ENCODE measurements at regions not wholly inside any gene's neighbourhood (a gene's known extent, or its start where the extent isn't known, plus 50 kb on each side); places are given as distances from the start of the nearest gene placed in this dataset.

GRCh38 chr2:212773808-212774339 lies 235.3 kb upstream of the ERBB4 start:
- Mint-ChIP-seq H3K27me3 (peaks cover under 1% of the 10 kb centered on the region), H3K4me3 (no peak overlapping the region), H3K36me3 (ENCODE audit: low read depth) (peaks cover 2% of the 10 kb centered on the region), H3K4me1 (peaks cover 2% of the 10 kb centered on the region), H3K27ac (no peak overlapping the region)
- DNase-seq, result no peak
- ATAC-seq, result no peak
- H3K9me3 ChIP-seq (ENCODE audit: control insufficient read depth, low read length, poor library complexity, severe bottlenecking), result no peaks in the 10 kb centered on the region

GRCh38 chr2:212770240-212770639 lies 231.6 kb upstream of the ERBB4 start:
- H3K36me3 Mint-ChIP-seq (ENCODE audit: low read depth), result no peaks in the 10 kb centered on the region
- H3K4me1 Mint-ChIP-seq, result no peaks in the 10 kb centered on the region
- no peaks in the 10 kb centered on the region for H3K27me3 Mint-ChIP-seq
- H3K27ac Mint-ChIP-seq, result no peak overlapping the region
- ATAC-seq (no peak), DNase-seq (no peak)
- H3K9me3 ChIP-seq (ENCODE audit: control insufficient read depth, low read length, poor library complexity, severe bottlenecking), result no peaks in the 10 kb centered on the region
- no peak overlapping the region for H3K4me3 Mint-ChIP-seq

GRCh38 chr2:212766921-212767320 lies 228.3 kb upstream of the ERBB4 start:
- DNase-seq (no peak), ATAC-seq (no peak)
- no peak overlapping the region for H3K4me3 Mint-ChIP-seq
- no peaks in the 10 kb centered on the region for H3K36me3 Mint-ChIP-seq (ENCODE audit: low read depth)
- no peaks in the 10 kb centered on the region for H3K27me3 Mint-ChIP-seq
- peak overlapping the region; percentile 24 for H3K27ac Mint-ChIP-seq
- no peaks in the 10 kb centered on the region for H3K9me3 ChIP-seq (ENCODE audit: control insufficient read depth, low read length, poor library complexity, severe bottlenecking)
- no peaks in the 10 kb centered on the region for H3K4me1 Mint-ChIP-seq

GRCh38 chr2:212752730-212753351 lies 214.2 kb upstream of the ERBB4 start:
- DNase-seq (no peak), ATAC-seq (no peak)
- H3K27me3 Mint-ChIP-seq, result no peaks in the 10 kb centered on the region
- no peak overlapping the region for H3K27ac Mint-ChIP-seq
- H3K9me3 ChIP-seq (ENCODE audit: control insufficient read depth, low read length, poor library complexity, severe bottlenecking), result no peaks in the 10 kb centered on the region
- no peaks in the 10 kb centered on the region for H3K4me1 Mint-ChIP-seq
- no peak overlapping the region for H3K4me3 Mint-ChIP-seq
- no peaks in the 10 kb centered on the region for H3K36me3 Mint-ChIP-seq (ENCODE audit: low read depth)

- H3K4me1 Mint-ChIP-seq, result no peaks in the 10 kb centered on the region
- no peaks in the 10 kb centered on the region for H3K27me3 Mint-ChIP-seq
- ATAC-seq (no peak), DNase-seq (no peak)
- H3K4me3 Mint-ChIP-seq, result no peak overlapping the region
- no peak overlapping the region for H3K27ac Mint-ChIP-seq
- no peaks in the 10 kb centered on the region for H3K9me3 ChIP-seq (ENCODE audit: control insufficient read depth, low read length, poor library complexity, severe bottlenecking)
- no peaks in the 10 kb centered on the region for H3K36me3 Mint-ChIP-seq (ENCODE audit: low read depth)
Observed at GRCh38 chr2:212745359-212745758, 206.8 kb upstream of the ERBB4 start.

GRCh38 chr2:212737392-212738172 lies 199.0 kb upstream of the ERBB4 start:
- Mint-ChIP-seq H3K4me1 (no peaks in the 10 kb centered on the region), H3K4me3 (no peak overlapping the region), H3K36me3 (ENCODE audit: low read depth) (no peaks in the 10 kb centered on the region), H3K27me3 (no peaks in the 10 kb centered on the region), H3K27ac (no peak overlapping the region)
- DNase-seq (no peak), ATAC-seq (no peak)
- H3K9me3 ChIP-seq (ENCODE audit: control insufficient read depth, low read length, poor library complexity, severe bottlenecking), result no peaks in the 10 kb centered on the region

GRCh38 chr2:212736385-212736726 lies 197.8 kb upstream of the ERBB4 start:
- no peak overlapping the region for H3K27ac Mint-ChIP-seq
- no peaks in the 10 kb centered on the region for H3K36me3 Mint-ChIP-seq (ENCODE audit: low read depth)
- H3K4me3 Mint-ChIP-seq, result no peak overlapping the region
- no peaks in the 10 kb centered on the region for H3K4me1 Mint-ChIP-seq
- H3K9me3 ChIP-seq (ENCODE audit: control insufficient read depth, low read length, poor library complexity, severe bottlenecking), result no peaks in the 10 kb centered on the region
- H3K27me3 Mint-ChIP-seq, result no peaks in the 10 kb centered on the region
- ATAC-seq (no peak), DNase-seq (no peak)

GRCh38 chr2:212733273-212733672 lies 194.7 kb upstream of the ERBB4 start:
- no peaks in the 10 kb centered on the region for H3K36me3 Mint-ChIP-seq (ENCODE audit: low read depth)
- no peak overlapping the region for H3K4me3 Mint-ChIP-seq
- H3K27ac Mint-ChIP-seq, result no peak overlapping the region
- H3K9me3 ChIP-seq (ENCODE audit: control insufficient read depth, low read length, poor library complexity, severe bottlenecking), result no peaks in the 10 kb centered on the region
- H3K27me3 Mint-ChIP-seq, result no peaks in the 10 kb centered on the region
- no peak for ATAC-seq
- no peak for DNase-seq
- no peaks in the 10 kb centered on the region for H3K4me1 Mint-ChIP-seq

- Mint-ChIP-seq H3K4me3 (no peak overlapping the region), H3K27me3 (no peaks in the 10 kb centered on the region), H3K4me1 (no peaks in the 10 kb centered on the region), H3K27ac (no peak overlapping the region), H3K36me3 (ENCODE audit: low read depth) (no peaks in the 10 kb centered on the region)
- ATAC-seq (no peak), DNase-seq (no peak)
- no peaks in the 10 kb centered on the region for H3K9me3 ChIP-seq (ENCODE audit: control insufficient read depth, low read length, poor library complexity, severe bottlenecking)
Observed at GRCh38 chr2:212732860-212733259, 194.3 kb upstream of the ERBB4 start.

- no peaks in the 10 kb centered on the region for H3K36me3 Mint-ChIP-seq (ENCODE audit: low read depth)
- no peak overlapping the region for H3K27ac Mint-ChIP-seq
- no peaks in the 10 kb centered on the region for H3K27me3 Mint-ChIP-seq
- no peak overlapping the region for H3K4me3 Mint-ChIP-seq
- no peaks in the 10 kb centered on the region for H3K9me3 ChIP-seq (ENCODE audit: control insufficient read depth, low read length, poor library complexity, severe bottlenecking)
- H3K4me1 Mint-ChIP-seq, result no peaks in the 10 kb centered on the region
- ATAC-seq (no peak), DNase-seq (no peak)
Observed at GRCh38 chr2:212730994-212731393, 192.4 kb upstream of the ERBB4 start.

GRCh38 chr2:212728717-212729116 lies 190.1 kb upstream of the ERBB4 start:
- H3K27ac Mint-ChIP-seq, result no peak overlapping the region
- no peak for ATAC-seq
- H3K4me3 Mint-ChIP-seq, result no peak overlapping the region
- H3K9me3 ChIP-seq (ENCODE audit: control insufficient read depth, low read length, poor library complexity, severe bottlenecking), result no peaks in the 10 kb centered on the region
- no peaks in the 10 kb centered on the region for H3K27me3 Mint-ChIP-seq
- no peaks in the 10 kb centered on the region for H3K36me3 Mint-ChIP-seq (ENCODE audit: low read depth)
- no peak for DNase-seq
- H3K4me1 Mint-ChIP-seq, result no peaks in the 10 kb centered on the region

GRCh38 chr2:212727751-212728150 lies 189.1 kb upstream of the ERBB4 start:
- Mint-ChIP-seq H3K27me3 (no peaks in the 10 kb centered on the region), H3K27ac (no peak overlapping the region), H3K36me3 (ENCODE audit: low read depth) (no peaks in the 10 kb centered on the region), H3K4me1 (no peaks in the 10 kb centered on the region), H3K4me3 (no peak overlapping the region)
- DNase-seq (no peak), ATAC-seq (peak; percentile 42)
- no peaks in the 10 kb centered on the region for H3K9me3 ChIP-seq (ENCODE audit: control insufficient read depth, low read length, poor library complexity, severe bottlenecking)

- H3K27me3 Mint-ChIP-seq, result no peaks in the 10 kb centered on the region
- H3K36me3 Mint-ChIP-seq (ENCODE audit: low read depth), result no peaks in the 10 kb centered on the region
- DNase-seq, result no peak
- no peaks in the 10 kb centered on the region for H3K4me1 Mint-ChIP-seq
- H3K27ac Mint-ChIP-seq, result no peak overlapping the region
- H3K4me3 Mint-ChIP-seq, result no peak overlapping the region
- no peaks in the 10 kb centered on the region for H3K9me3 ChIP-seq (ENCODE audit: control insufficient read depth, low read length, poor library complexity, severe bottlenecking)
- no peak for ATAC-seq
Observed at GRCh38 chr2:212726403-212726802, 187.8 kb upstream of the ERBB4 start.

GRCh38 chr2:212725180-212725579 lies 186.6 kb upstream of the ERBB4 start:
- Mint-ChIP-seq H3K4me3 (no peak overlapping the region), H3K4me1 (no peaks in the 10 kb centered on the region), H3K27ac (no peak overlapping the region), H3K36me3 (ENCODE audit: low read depth) (no peaks in the 10 kb centered on the region), H3K27me3 (no peaks in the 10 kb centered on the region)
- H3K9me3 ChIP-seq (ENCODE audit: control insufficient read depth, low read length, poor library complexity, severe bottlenecking), result no peaks in the 10 kb centered on the region
- ATAC-seq (no peak), DNase-seq (no peak)
